ENCODE measurements at regions not wholly inside any gene's neighbourhood (a gene's known extent, or its start where the extent isn't known, plus 50 kb on each side); places are given as distances from the start of the nearest gene placed in this dataset.

DNA sequence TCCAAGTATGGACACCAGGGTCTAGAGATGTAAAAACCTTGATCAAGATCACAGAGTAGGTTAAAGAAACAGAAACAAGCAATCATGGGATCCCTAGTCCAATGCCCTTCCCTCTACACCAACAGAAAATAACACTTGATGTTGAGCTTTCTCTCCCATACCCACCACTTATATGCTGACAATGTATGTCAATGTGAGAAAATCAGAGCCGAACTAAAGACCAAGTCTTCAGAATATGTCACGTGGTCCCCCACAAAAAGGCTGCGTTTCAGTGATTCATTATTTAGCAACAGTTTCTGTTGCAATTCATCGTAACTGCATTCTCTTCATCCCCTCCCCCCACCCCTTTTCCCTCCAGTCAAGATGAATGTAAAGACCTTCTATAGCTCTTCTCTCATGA, 278.9 kb upstream of the STT3B start:
- no peaks in the 10 kb centered on the region for H3K36me3 ChIP-seq
- H3K4me3 ChIP-seq, result no peak overlapping the region
- no peak for DNase-seq
- no peaks in the 10 kb centered on the region for H3K27me3 ChIP-seq
- intact Hi-C loops (cut with DNase I; ENCODE audit: low total_unique reads), result no loop called here
- no peaks in the 10 kb centered on the region for H3K4me1 ChIP-seq
- no peak overlapping the region for H3K27ac ChIP-seq
- TF ChIP-seq, protein P1, sequence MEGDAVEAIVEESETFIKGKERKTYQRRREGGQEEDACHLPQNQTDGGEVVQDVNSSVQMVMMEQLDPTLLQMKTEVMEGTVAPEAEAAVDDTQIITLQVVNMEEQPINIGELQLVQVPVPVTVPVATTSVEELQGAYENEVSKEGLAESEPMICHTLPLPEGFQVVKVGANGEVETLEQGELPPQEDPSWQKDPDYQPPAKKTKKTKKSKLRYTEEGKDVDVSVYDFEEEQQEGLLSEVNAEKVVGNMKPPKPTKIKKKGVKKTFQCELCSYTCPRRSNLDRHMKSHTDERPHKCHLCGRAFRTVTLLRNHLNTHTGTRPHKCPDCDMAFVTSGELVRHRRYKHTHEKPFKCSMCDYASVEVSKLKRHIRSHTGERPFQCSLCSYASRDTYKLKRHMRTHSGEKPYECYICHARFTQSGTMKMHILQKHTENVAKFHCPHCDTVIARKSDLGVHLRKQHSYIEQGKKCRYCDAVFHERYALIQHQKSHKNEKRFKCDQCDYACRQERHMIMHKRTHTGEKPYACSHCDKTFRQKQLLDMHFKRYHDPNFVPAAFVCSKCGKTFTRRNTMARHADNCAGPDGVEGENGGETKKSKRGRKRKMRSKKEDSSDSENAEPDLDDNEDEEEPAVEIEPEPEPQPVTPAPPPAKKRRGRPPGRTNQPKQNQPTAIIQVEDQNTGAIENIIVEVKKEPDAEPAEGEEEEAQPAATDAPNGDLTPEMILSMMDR (IDR thresholded peaks at IDR 0.05), result no peak
- no peaks in the 10 kb centered on the region for H3K9me3 ChIP-seq

DNA sequence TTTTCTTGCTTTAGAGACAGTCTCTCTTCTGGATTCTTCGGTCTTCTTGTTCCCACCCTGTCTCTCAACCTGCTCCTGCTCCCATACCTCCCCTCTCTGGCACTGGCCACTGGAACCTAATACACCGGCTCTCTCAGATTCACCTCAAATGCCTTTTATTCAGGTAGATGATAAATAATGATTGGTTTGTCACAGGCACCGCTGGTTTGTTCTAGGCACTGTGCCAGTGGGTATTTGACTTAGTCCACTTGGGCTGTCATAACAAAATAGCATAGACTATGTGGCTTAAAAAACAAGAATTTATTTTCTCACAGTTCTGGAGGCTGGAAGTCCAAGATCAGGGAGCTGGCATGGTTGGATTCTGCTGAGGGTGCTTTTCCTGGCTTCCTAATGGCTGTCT, 278.2 kb upstream of the STT3B start:
- DNase-seq, result no peak
- Histone ChIP-seq H3K4me1 (no peaks in the 10 kb centered on the region), H3K27ac (no peak overlapping the region), H3K9me3 (no peaks in the 10 kb centered on the region), H3K36me3 (no peaks in the 10 kb centered on the region), H3K27me3 (no peaks in the 10 kb centered on the region), H3K4me3 (no peak overlapping the region)
- TF ChIP-seq, protein P1 (IDR thresholded peaks at IDR 0.05), result no peak
- intact Hi-C loops (cut with DNase I; ENCODE audit: low total_unique reads), result no loop called here

DNA sequence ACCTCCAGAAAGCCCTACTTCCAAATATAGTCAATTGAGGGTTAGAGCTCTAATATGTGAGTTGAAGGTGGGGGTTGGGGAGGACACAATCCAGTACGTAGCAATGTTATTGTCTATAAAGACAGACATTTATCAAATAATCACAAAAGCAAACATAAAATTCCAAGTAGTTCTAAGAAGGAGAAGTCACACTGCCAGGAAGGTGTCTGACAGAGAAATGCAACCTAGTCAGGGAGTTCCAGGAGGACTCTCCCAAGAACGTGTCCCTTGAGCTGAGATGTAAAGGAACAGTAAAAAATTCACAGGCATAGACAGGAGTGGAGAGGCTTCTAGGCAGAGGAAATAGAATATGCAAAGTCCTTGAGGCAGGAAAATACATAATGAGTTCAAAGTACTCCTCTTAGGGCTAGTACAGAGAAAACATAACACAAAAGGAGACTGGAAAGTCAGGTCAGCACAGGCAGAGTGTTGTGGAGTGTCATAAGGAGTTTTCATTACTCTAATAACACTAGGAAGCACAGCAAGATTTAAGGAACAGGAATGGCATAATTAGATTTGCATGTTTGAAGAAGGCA, 277.6 kb upstream of the STT3B start:
- no peaks in the 10 kb centered on the region for H3K27me3 ChIP-seq
- H3K4me3 ChIP-seq, result no peak overlapping the region
- no peak for DNase-seq
- no peaks in the 10 kb centered on the region for H3K36me3 ChIP-seq
- no peak overlapping the region for H3K27ac ChIP-seq
- TF ChIP-seq, protein P1 (IDR thresholded peaks at IDR 0.05), result no peak
- no peaks in the 10 kb centered on the region for H3K4me1 ChIP-seq
- no peaks in the 10 kb centered on the region for H3K9me3 ChIP-seq
- intact Hi-C loops (cut with DNase I; ENCODE audit: low total_unique reads), result no loop called here

DNA sequence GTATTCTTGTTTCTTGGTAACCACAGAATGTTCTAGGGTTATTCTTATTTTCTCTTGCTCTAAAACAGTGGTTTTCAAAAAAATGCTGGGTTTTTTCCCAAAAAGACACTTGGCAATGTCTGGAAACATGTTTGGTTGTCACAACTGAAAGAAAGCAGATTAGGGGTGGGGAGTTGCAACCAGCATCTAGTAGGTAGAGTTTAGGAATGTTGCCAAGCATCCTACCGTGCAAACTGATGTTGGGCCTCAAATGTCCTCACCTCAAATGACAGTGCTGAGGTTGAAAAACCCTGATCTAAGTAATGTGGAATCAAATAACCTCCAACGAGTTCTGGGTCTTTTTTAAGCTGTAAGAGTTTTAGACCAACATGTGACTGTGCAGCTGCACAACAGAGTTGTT, 270.5 kb upstream of the STT3B start:
- TF ChIP-seq, protein P1 (IDR thresholded peaks at IDR 0.05), result no peak
- intact Hi-C loops (cut with DNase I; ENCODE audit: low total_unique reads), result no loop called here
- DNase-seq, result no peak

DNA sequence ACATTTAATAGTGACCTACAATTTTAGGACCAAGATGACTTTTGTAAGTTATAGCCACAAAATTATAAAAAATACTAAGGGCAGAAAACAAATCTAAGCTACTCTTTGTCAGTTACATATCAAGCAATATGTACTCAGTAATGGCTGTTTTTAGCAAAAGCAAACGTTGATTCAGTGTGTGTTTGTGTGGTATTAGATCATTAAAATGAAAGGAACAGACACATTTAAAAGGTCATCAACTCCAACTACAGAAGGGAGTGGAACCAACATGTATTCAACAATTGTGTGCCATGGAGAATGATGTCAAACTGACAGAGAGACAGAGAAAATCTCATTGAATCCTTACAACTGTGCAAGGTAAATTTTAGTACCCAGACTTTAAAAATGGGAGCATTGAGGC, 268.8 kb upstream of the STT3B start:
- TF ChIP-seq, protein P1 (IDR thresholded peaks at IDR 0.05), result no peak
- no peak for DNase-seq
- H3K4me1 ChIP-seq, result no peaks in the 10 kb centered on the region
- intact Hi-C loops (cut with DNase I; ENCODE audit: low total_unique reads), result no loop called here
- H3K36me3 ChIP-seq, result no peaks in the 10 kb centered on the region
- no peak overlapping the region for H3K27ac ChIP-seq
- peaks cover 0 to 4% (median 0%) of the 10 kb centered on the region in 3 donors for H3K9me3 ChIP-seq
- H3K27me3 ChIP-seq, result no peaks in the 10 kb centered on the region
- no peak overlapping the region for H3K4me3 ChIP-seq

More for the DNA sequence above, 270.5 kb upstream of the STT3B start:
- H3K9me3 ChIP-seq, result peaks cover 0 to 4% (median 0%) of the 10 kb centered on the region in 3 donors
- no peaks in the 10 kb centered on the region for H3K36me3 ChIP-seq
- no peaks in the 10 kb centered on the region for H3K4me1 ChIP-seq
- no peak overlapping the region for H3K27ac ChIP-seq
- no peaks in the 10 kb centered on the region for H3K27me3 ChIP-seq
- H3K4me3 ChIP-seq, result no peak overlapping the region
